GM21825 (cell line): ENCODE measurements at regions not wholly inside any gene's neighbourhood (a gene's known extent, or its start where the extent isn't known, plus 50 kb on each side); places are given as distances from the start of the nearest gene placed in this dataset.
"Not testable (repeated sequence)": the region's sequence is repeated elsewhere in the genome, so short reads cannot be mapped to it uniquely, and the experiment has no call there.

Source experiments
- ATAC-seq: cut with Tn5 transposase; IDR thresholded peaks from one replicate; pipeline ENCODE4 v1.9.1; 2021; ENCODE audit warnings: mild to moderate bottlenecking, moderate library complexity; ENCODE audit not compliant: unreplicated experiment

DNA sequence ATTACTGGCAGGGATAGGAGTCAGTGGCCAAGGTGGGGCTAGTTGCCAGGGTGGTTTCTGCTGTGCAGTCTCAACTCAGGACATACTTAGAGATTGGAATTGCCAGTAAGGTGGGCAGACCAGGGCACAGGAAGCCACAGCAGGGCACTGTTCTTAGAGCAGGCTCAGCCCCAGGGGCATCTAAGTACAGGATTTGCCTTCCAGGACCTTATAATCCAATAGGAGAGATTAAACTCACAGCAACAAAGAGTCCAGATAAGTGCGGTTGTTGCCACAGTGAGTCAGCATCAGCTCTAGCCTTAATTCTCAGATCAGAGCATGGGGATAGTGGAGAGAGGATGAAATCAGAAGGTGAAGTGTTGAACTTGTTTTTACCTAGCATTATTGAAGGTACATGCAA, 265.8 kb upstream of the TRPC7 start:
- no peak for ATAC-seq

DNA sequence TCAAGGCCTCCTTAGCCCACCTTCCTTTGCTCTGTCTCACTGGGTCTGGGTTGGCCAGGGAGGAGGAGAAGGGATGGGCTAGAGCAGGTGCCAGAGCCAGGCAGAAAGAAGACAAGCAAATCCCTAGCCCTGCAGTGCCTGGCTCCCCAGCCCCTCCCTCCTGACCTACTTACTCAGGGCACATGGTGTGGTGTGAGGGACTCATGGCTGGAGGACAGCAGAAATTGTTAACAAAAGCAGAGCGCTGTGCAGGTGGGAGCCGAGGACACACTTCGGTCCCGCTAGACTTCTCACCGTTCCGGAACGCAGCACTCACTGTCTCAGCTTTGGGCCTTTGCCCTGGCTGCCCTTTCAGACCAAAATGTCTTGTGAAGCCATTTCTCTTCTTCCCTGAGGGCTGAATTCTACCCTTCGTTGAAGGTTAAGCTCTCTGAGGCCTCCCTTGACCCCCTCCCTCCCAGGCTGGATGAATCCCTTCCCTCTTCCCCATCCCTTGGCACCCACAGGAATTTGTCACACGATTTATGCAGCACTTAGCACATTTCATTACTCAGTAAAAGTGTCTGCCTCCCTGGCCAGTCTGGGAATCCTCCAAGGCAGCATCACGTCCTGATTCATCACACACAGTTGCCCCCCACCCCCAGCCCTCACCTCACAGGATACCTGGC, 263.9 kb upstream of the TRPC7 start:
- ATAC-seq, result no peak

DNA sequence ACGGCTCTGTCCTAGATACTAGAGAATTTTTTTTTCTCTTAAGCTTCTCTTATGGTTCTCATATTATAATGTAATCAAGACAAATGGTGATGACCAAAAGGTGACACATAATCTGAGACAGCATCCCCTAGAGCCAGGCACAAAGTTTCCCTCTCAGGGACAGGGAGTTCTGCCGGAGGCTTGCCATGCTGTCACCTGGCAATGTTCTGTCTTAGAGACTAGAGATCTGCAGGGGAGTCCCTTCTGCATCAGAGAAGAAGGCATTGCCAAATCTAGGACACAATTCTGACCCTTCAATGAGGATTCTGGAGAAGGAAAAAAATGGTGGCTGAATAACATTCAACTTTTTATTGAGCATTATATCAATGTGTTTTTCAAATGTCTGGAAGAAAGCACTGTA, 261.2 kb upstream of the TRPC7 start:
- no peak for ATAC-seq

DNA sequence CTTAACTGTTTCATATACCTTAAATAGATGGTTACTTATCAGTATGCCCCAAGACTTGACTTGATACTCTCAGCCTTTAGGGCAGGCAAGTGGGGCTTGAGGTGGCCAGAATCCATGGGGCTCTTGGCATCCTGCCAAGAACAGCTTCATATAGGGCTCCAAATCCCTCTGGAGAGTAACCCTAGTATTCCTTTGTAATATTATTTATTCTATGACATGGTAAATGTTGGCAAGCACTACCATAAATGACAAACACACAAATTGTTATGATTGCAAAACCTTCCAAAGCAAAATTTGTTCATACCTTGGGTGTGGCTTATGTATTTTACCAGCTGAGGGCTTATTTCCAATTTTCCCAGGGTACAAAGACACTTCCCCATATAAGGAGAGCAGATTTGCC, 257.4 kb upstream of the TRPC7 start:
- ATAC-seq, result no peak

- ATAC-seq, result no peak
Measured at GRCh38 chr5:136621743-136622142, 256.4 kb upstream of the TRPC7 start.

DNA sequence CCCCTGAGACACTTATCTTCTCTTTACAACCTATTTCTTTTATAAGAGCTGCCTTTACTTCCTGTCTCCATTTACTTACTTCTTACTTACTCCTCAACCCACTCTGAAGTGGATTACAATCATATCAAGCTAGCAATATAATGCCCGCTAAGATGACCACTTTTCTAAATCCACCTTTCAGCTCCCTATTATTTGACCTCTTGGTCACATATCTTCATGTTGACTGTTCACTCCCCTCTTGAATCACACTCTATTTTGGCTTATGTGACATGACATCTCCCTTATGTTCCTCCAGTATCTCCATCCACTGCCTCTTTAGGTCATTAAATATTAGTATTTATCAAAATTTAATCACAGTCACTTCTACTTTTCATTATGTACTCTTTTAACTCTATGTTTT, 255.3 kb upstream of the TRPC7 start:
- no peak for ATAC-seq

- no peak for ATAC-seq
Measured at GRCh38 chr5:136620016-136620419, 254.7 kb upstream of the TRPC7 start.

DNA sequence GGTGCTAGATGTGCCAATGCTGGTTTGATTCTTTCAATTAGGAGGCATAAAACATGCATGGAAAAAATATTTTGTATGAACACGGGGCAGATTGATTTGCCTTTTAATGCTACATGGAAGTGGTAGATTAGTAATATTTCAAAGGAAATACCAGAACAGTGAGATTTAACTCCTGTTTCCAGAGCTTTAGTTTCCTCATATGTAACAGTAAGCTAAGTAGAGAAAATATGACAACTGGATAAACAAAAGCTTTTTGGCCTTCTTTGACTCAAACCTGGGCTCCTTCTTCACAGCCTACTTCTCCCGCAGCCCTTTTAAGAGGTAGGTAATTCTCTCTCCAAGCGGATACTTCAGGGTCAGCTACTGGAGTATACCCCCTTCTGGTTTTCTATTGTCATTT, 254.2 kb upstream of the TRPC7 start:
- ATAC-seq, result no peak

GRCh38 chr5:136615251-136616119, 250.1 kb upstream of the TRPC7 start:
- ATAC-seq, result no peak

GRCh38 chr5:136613230-136613629, 247.9 kb upstream of the TRPC7 start:
- ATAC-seq, result no peak

GRCh38 chr5:136605638-136606037, 240.3 kb upstream of the TRPC7 start:
- ATAC-seq, result no peak

GRCh38 chr5:136600306-136600705, 235.0 kb upstream of the TRPC7 start:
- no peak for ATAC-seq

DNA sequence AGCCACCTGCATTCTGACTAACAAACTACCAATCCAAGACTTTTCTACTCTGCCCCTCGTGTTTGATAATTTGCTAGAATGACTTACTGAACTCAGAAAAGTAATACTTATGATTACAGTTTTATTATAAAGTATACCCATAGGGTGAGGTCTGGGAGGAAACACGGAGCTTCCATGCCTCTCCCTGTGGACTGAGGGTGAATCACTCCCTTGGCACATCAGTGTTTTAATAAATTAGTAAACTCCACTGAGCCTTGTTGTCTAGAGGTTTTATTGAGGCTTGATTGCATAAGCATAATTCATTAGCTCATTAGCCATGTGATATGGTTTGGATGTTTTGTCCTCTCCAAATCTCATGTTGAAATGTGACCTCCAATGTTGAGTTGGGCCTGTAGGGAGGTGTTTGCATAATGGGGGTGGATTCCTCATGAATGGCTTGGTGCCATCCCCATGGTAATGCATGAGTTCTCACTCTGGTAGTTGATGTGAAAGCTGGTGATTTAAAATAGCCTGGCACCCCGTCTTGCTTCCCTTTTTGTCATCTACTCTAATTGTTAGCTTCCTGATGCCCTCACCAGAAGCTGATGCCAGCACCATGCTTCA, 233.6 kb upstream of the TRPC7 start:
- no peak for ATAC-seq

GRCh38 chr5:136594416-136594815, 229.1 kb upstream of the TRPC7 start:
- no peak for ATAC-seq

- ATAC-seq, result no peak
Measured at GRCh38 chr5:136590581-136590980, 225.2 kb upstream of the TRPC7 start.

- ATAC-seq, result no peak
Measured at GRCh38 chr5:136586196-136586595, 220.9 kb upstream of the TRPC7 start.

- ATAC-seq, result no peak
Measured at GRCh38 chr5:136584474-136584873, 219.1 kb upstream of the TRPC7 start.

DNA sequence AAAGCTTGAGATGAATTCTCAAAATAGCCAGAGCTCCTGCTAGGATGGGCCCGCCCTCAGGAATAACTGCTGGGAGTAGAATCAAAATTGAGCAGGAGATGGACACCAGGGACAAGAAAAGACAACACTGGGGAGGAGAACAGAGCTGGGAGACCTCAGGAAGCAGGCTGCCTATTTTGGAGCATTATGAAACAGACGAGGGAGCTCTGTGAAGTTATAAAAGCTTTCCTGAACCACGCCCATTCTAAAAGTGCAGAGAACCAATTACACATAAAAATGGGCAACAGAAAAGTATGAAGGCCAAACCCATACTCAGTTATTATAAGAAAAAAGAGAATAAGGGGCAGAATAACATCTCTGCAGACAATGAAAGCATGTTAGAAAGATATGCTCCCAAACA, 213.9 kb upstream of the TRPC7 start:
- no peak for ATAC-seq

DNA sequence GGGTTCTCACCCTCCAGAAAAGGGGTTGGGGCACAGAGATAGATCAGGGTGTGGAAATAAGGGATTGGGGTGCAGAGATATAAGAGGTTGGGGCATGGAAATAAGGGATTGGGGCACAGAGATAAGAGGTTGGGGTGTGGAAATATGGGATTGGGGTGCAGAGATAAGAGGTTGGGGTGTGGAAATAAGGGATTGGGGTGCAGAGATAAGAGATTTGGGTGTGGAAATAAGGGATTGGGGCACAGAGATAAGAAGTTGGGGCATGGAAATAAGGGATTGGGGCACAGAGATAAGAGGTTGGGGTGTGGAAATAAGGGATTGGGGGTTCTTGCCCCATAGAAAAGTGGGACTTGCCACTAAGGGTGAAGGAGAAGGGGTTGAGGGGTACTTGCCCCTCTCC, 204.5 kb upstream of the TRPC7 start:
- not testable (repeated sequence) for ATAC-seq

DNA sequence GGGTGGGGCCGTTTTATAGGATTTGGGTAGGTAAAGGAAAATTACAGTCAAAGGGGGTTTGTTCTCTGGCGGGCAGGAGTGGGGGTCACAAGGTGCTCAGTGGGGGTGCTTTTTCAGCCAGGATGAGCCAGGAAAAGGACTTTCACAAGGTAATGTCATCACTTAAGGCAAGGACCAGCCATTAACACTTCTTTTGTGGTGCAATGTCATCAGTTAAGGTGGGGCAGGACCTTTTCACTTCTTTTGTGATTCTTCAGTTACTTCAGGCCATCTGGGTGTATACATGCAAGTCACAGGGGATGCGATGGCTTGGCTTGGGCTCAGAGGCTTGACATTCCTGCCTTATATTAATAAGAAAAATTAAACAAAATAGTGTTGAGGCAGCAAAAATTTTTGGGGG, 200.1 kb upstream of the TRPC7 start:
- not testable (repeated sequence) for ATAC-seq

- ATAC-seq, result not testable (repeated sequence)
Measured at GRCh38 chr5:136565050-136565449, 199.7 kb upstream of the TRPC7 start.

DNA sequence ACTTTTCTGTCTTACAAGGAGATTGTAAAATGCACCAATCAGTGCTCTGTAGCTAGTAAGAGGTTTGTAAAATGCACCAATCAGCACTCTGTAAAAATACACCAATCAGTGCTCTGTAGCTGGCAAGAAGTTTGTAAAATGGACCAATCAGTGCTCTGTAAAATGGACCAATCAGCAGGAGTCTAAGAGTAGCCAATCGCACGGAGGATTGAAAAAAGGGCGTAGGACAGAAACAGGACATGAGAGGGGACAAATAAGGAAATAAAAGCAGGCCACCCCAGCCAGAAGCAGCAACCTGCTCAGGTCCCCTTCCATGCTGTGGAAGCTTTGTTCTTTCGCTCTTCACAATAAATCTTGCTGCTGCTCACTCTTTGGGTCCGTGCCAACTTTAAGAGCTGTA, 199.1 kb upstream of the TRPC7 start:
- not testable (repeated sequence) for ATAC-seq
